GM10266 (cell line): ENCODE measurements at regions not wholly inside any gene's neighbourhood (a gene's known extent, or its start where the extent isn't known, plus 50 kb on each side); places are given as distances from the start of the nearest gene placed in this dataset.

Experiments
- DNase-seq: peaks from one replicate; pipeline ENCODE4 v3.0.0; 2012; ENCODE audit errors: extremely low spot score
- TF ChIP-seq, protein P1 (sequence below): IDR thresholded peaks from 2 replicates; pipeline ENCODE4 v1.5.1; 2012; ENCODE audit warnings: mild to moderate bottlenecking, low read depth; ENCODE audit not compliant: control insufficient read depth, insufficient read depth; ENCODE audit errors: missing control alignments

DNA sequence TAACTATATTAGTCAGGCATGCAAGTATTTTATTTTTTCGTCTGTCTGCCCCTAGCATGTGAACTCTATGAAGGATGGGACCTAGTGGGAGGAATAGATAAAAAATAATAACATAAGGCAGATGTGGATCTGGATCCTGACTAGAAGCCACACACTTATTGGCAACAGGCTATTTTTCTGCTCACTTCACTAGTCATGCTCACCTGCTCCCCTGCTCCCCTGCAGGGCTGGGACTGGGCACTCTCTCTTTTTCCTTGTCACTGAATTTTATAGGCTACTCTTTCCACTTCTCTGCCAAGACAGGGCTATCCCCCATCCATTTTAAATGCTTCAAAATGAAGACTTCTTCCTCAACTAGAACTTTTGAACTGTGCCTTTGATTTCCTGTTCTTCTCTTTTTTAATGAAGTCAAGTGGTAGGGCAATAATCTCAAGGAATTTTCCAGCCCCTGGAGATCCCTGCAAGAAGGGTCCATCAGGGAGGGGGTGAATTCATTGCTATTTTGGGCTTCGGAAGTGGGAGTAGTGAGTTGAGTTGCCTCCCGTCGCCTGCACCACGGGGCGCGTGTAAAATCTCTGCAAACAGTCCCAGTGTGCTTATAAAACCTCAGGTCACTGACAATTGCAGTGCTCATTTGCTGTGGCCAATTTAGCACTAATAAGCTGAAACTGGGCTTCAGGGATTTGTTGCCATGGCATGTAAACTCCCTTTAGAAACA is 156.7 kb upstream of the NPVF start:
- DNase-seq, result no peak
- TF ChIP-seq, protein P1, sequence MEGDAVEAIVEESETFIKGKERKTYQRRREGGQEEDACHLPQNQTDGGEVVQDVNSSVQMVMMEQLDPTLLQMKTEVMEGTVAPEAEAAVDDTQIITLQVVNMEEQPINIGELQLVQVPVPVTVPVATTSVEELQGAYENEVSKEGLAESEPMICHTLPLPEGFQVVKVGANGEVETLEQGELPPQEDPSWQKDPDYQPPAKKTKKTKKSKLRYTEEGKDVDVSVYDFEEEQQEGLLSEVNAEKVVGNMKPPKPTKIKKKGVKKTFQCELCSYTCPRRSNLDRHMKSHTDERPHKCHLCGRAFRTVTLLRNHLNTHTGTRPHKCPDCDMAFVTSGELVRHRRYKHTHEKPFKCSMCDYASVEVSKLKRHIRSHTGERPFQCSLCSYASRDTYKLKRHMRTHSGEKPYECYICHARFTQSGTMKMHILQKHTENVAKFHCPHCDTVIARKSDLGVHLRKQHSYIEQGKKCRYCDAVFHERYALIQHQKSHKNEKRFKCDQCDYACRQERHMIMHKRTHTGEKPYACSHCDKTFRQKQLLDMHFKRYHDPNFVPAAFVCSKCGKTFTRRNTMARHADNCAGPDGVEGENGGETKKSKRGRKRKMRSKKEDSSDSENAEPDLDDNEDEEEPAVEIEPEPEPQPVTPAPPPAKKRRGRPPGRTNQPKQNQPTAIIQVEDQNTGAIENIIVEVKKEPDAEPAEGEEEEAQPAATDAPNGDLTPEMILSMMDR, result no peak

DNA sequence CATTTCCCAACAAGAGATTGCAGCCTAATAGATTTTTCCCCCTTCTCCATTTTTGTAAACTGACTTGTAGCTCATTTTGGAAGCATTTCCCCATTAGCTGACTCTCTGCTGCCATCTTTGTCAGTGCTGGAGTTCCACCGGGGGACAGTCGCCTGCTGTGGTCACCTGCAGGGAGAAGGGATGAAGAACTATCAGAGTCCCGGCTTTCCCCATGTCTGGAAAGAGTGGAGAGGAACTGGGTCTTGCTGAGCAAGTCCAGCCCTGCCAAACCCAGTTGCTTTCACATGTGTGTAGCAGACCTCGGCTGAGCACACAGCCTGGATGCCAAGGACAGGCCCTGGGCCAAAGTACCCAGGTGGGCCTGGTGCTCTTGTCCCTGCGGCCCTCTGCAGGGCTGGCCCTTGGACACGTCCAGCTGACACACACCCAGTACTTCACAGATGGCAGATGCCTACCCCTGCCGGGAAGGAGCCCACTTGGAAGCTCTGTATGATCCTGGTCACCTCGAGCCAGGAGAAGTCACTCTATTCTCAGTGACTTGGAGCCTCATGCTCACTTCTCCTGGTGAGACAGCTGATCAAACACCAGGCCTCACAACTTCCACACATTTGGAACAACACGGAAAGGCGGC is 157.3 kb upstream of the NPVF start:
- TF ChIP-seq, protein P1, result no peak
- DNase-seq, result no peak

DNA sequence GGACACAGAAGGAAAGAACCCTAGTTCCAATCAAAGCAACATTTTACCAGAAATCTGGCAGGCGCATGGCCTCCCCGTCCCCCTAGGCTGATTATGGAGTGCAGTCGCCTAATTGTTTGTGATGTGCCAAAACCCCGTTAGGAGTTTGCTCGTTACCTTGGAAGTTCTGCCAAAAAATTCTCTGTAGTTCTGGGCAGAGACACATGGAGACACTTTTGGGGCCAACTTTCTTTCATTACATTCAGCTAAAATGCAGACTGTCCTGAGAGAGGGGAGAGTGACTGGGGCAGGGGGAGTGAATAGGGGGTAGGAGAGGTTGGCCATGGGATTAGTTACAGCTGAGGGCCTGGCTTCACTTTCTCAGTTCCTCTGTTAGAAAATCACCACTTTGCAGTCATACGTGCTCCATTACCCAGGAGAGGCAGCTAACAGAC is 158.0 kb upstream of the NPVF start:
- TF ChIP-seq, protein P1, result no peak
- no peak for DNase-seq

DNA sequence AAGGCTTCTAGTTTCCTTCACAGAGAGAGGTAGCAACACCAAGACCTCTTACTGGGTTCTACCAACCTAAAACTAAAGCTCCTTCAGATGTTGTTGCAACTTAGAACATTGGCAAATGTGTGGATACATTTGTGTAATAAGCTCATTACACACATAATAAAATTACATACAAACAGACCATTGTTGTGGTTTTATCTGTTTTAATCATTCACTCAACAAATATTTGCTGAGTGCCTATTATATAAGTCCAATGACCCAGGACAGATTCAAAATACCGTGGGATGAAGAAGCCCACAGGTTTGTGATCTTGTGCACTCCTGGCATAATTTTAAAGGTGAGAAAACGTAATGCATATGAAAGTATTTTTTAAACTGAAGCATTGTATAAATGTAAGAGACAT is 160.4 kb upstream of the NPVF start:
- TF ChIP-seq, protein P1, result no peak
- no peak for DNase-seq

DNA sequence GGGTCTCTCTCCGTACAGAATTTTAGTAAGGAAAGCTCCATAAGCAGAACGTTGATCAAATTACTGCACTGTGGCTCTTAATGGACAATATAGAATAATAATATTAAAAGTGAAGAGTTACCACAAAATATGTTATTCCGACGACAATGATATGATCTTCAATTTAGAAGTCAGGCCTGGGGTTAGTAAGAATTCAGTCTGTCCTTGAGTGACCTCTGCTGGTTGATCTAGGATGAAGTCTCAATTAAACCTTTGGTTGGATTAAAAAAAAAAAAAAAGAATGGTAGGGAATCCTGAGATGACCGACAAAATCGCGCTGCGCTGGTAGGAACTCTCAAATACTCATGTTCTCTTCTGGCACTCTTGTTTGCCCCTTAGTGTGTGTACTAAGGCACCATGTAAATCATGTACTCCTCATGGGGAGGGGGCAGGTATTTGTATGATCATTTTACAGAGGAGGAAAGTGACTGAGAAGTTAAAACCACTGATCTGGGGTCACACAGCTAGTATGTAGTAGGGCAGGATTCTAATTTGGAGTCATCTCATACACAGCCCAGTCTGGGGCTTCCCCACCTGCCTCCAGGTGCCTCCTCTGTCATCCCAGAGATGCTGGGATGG is 161.3 kb upstream of the NPVF start:
- TF ChIP-seq, protein P1, result no peak
- DNase-seq, result peak; percentile 6

DNA sequence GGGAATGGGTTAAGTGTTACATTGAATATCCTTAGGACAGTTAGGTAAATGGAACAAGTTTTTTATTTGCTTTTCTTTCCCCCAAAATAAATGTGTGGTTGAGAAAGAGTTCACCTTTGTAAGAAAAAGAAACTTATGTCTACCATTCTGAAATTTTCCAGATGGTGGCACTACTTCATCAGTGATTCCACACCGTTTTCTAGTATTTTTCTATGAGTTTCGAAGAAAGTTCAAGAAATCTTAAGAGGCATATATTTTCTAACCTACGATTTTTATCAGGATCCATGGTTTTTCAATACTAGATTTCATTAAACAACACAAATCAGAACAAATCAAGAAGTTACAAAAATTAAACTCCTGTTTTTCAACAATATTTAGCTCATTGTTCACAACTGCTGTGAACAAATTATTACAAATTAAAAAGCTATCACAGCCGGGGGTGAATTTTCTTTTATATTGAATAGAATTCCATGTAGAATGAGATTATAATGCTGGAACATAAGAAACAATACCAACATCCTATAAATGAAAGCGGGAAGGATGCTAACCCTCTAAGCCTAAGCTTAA is 163.1 kb upstream of the NPVF start:
- TF ChIP-seq, protein P1, result peak; percentile 16
- no peak for DNase-seq

DNA sequence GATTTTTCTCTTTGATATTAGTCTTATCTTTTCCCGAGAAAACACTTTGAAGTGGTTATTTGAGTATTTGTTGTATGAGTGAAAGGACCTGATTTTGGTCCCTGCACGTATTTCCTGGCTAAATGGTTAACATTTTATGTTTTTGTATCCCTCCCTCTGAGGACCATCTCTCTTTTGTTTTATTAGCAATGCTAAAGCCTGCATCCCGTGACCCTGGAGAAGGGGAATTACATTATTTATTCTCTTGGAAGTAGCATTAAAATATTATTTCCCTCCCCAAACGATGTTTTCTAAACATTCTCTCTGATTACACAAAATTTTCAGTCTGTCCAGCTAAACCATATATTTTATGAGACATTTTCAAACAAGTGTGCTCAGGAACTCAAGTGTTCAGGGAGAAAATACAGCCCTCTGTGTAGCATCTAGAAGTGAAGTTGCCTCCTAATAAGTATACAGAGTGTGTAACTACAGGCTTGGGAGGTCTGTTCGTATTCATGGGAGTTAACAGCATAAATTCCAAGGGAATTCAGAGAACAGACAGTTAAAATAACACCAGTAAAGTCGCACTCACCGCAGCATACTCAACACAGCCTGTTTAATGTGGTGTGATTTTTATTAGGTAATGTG is 163.8 kb upstream of the NPVF start:
- DNase-seq, result no peak
- TF ChIP-seq, protein P1, result no peak
